IMR-90 (cell line): ENCODE measurements at regions not wholly inside any gene's neighbourhood (a gene's known extent, or its start where the extent isn't known, plus 50 kb on each side); places are given as distances from the start of the nearest gene placed in this dataset.

Experiments
- BHLHE40 ChIP-seq: fragments of 150-350 bp; IDR thresholded peaks from 2 replicates; pipeline ENCODE4 v1.6.1; 2016; ENCODE audit warnings: mild to moderate bottlenecking, low read depth, low read length
- CEBPB ChIP-seq: IDR thresholded peaks from 2 replicates; pipeline ENCODE4 v1.6.1; 2012; ENCODE audit warnings: low read depth, low read length, improper control_type of control experiment
- CHD1 ChIP-seq: IDR thresholded peaks from 2 replicates; pipeline ENCODE4 v1.6.1; 2012; ENCODE audit warnings: low read depth, low read length, improper control_type of control experiment
- CTCF ChIP-seq: conservative IDR thresholded peaks from 2 replicates; pipeline ENCODE4 v1.5.1; 2012; ENCODE audit warnings: mild to moderate bottlenecking, low read depth, low read length, improper control_type of control experiment
- MAFK ChIP-seq: IDR thresholded peaks from 2 replicates; pipeline ENCODE4 v1.6.1; 2012; ENCODE audit warnings: low read depth, low read length, improper control_type of control experiment
- POLR2A ChIP-seq: IDR thresholded peaks from 2 replicates; pipeline ENCODE4 v1.6.1; 2012; ENCODE audit warnings: mild to moderate bottlenecking, low read depth, low read length
- RCOR1 ChIP-seq: IDR thresholded peaks from 2 replicates; pipeline ENCODE4 v1.6.1; 2012; ENCODE audit warnings: mild to moderate bottlenecking, low read length, improper control_type of control experiment; ENCODE audit not compliant: insufficient replicate concordance
- SMC3 ChIP-seq: fragments of 150-350 bp; IDR thresholded peaks from 2 replicates; pipeline ENCODE4 v1.6.1; 2016; ENCODE audit warnings: low read depth, mild to moderate bottlenecking, antibody characterized with exemption, low read length, moderate library complexity
- USF2 ChIP-seq: fragments of 150-350 bp; IDR thresholded peaks from 2 replicates; pipeline ENCODE4 v1.6.1; 2017; ENCODE audit warnings: mild to moderate bottlenecking, antibody characterized with exemption, low read length, low read depth

- TF ChIP-seq CTCF (no peak), USF2 (no peak), SMC3 (no peak), CHD1 (no peak), RCOR1 (no peak), BHLHE40 (no peak), MAFK (no peak), POLR2A (no peak), CEBPB (no peak)
Observed at GRCh38 chr10:83062871-83063270, 1076.4 kb upstream of the GHITM start.
